ENCODE measurements at regions not wholly inside any gene's neighbourhood (a gene's known extent, or its start where the extent isn't known, plus 50 kb on each side); places are given as distances from the start of the nearest gene placed in this dataset.

GRCh38 chr2:198659096-198659870 is 798.5 kb downstream of the SATB2 start:
- Histone ChIP-seq H3K9ac (no peak overlapping the region), H3K4me2 (no peak overlapping the region), H4K20me1 (ENCODE audit: insufficient read depth) (no peaks in the 10 kb centered on the region), H3K4me1 (ENCODE audit: control insufficient read depth in 1 of 2, insufficient read depth in 2 of 2, low read depth in 1 of 2, low read length in 1 of 2) (no peaks in the 10 kb centered on the region), H3K27me3 (ENCODE audit: insufficient read depth) (no peaks in the 10 kb centered on the region), H3K9me3 (no peaks in the 10 kb centered on the region), H3K36me3 (replicated peaks in 1 of 2; ENCODE audit: control insufficient read depth in 1 of 2, insufficient read depth in 2 of 2, low read length in 1 of 2) (no peaks in the 10 kb centered on the region), H3F3A (replicated peaks; ENCODE audit: insufficient read depth) (no peaks in the 10 kb centered on the region), H3K27ac (ENCODE audit: low read depth in 2 of 2, low read length in 1 of 2) (no peak overlapping the region), H3K79me2 (ENCODE audit: insufficient read depth) (no peaks in the 10 kb centered on the region), H3K4me3 (ENCODE audit: low read depth in 2 of 2, low read length in 1 of 2) (no peak overlapping the region), H3K9me2 (no peaks in the 10 kb centered on the region), H2AFZ (ENCODE audit: low read depth) (no peak overlapping the region)
- TF ChIP-seq MAX (IDR thresholded peaks at IDR 0.05; ENCODE audit: low read depth): no peak
- no peak for TF ChIP-seq IRF3 (IDR thresholded peaks at IDR 0.05; ENCODE audit: low read depth, low read length)
- TF ChIP-seq TAF1 (IDR thresholded peaks at IDR 0.05; ENCODE audit: borderline replicate concordance, low read depth, low read length): no peak
- no peak for TF ChIP-seq ZBTB33 (IDR thresholded peaks at IDR 0.05; ENCODE audit: borderline replicate concordance, low read depth)
- no peak for TF ChIP-seq ELF1 (IDR thresholded peaks at IDR 0.05)
- no peak for TF ChIP-seq JUND (IDR thresholded peaks at IDR 0.05)
- TF ChIP-seq FOSL2 (IDR thresholded peaks at IDR 0.05; ENCODE audit: borderline replicate concordance, low read depth): no peak
- ChIA-PET CTCF (no interaction called here), POLR2A (no interaction called here)
- DNase-seq: no peak
- 16% methylated on average over 5 of the region's 5 CpGs for WGBS (ENCODE audit: low lambda C conversion rate)

GRCh38 chr2:198657512-198658121 is 800.1 kb downstream of the SATB2 start:
- H2AFZ ChIP-seq (ENCODE audit: low read depth): no peak overlapping the region
- ChIA-PET POLR2A (no interaction called here), CTCF (interaction anchor here (0.5 to 1.2 kb wide), 7 partner anchors 11 to 1098 kb away, joined by 3 to 4 read pairs (median 3); no protein-coding TSS in a partner anchor)
- H3K9me3 ChIP-seq: no peaks in the 10 kb centered on the region
- H4K20me1 ChIP-seq (ENCODE audit: insufficient read depth): no peaks in the 10 kb centered on the region
- H3K27me3 ChIP-seq (ENCODE audit: insufficient read depth): no peaks in the 10 kb centered on the region
- no peak overlapping the region for H3K4me2 ChIP-seq
- H3K9ac ChIP-seq: no peak overlapping the region
- H3K4me1 ChIP-seq (ENCODE audit: control insufficient read depth in 1 of 2, insufficient read depth in 2 of 2, low read depth in 1 of 2, low read length in 1 of 2): no peaks in the 10 kb centered on the region
- H3K36me3 ChIP-seq (replicated peaks in 1 of 2; ENCODE audit: control insufficient read depth in 1 of 2, insufficient read depth in 2 of 2, low read length in 1 of 2): no peaks in the 10 kb centered on the region
- no peaks in the 10 kb centered on the region for H3K9me2 ChIP-seq
- peak; percentile 3 for DNase-seq
- H3K27ac ChIP-seq (ENCODE audit: low read depth in 2 of 2, low read length in 1 of 2): no peak overlapping the region
- H3F3A ChIP-seq (replicated peaks; ENCODE audit: insufficient read depth): no peaks in the 10 kb centered on the region
- H3K4me3 ChIP-seq (ENCODE audit: low read depth in 2 of 2, low read length in 1 of 2): no peak overlapping the region; a peak in 1 of 4 replicates
- whole genome bisulfite sequencing (ENCODE audit: low lambda C conversion rate): 10% methylated on average over 6 of the region's 6 CpGs
- peak; percentile 33 for TF ChIP-seq RAD21 (IDR thresholded peaks at IDR 0.05; ENCODE audit: low read length)
- TF ChIP-seq POLR2AphosphoS5 (IDR thresholded peaks at IDR 0.05; ENCODE audit: low read depth, low read length): no peak
- TF ChIP-seq FOXM1 (IDR thresholded peaks at IDR 0.05; ENCODE audit: low read depth): no peak
- no peak for TF ChIP-seq USF1 (IDR thresholded peaks at IDR 0.05; ENCODE audit: borderline replicate concordance, low read depth)
- no peak for TF ChIP-seq JUND (IDR thresholded peaks at IDR 0.05)
- no peak for TF ChIP-seq GATA2 (CRISPR knock-in tag; IDR thresholded peaks at IDR 0.05)
- TF ChIP-seq CTCF (IDR thresholded peaks at IDR 0.05): peak; percentile 66
- no peak for TF ChIP-seq SIN3A (IDR thresholded peaks at IDR 0.05; ENCODE audit: borderline replicate concordance, low read depth, low read length)
- TF ChIP-seq YY1 (IDR thresholded peaks at IDR 0.05; ENCODE audit: low read depth): no peak
- TF ChIP-seq RCOR1 (IDR thresholded peaks at IDR 0.05; ENCODE audit: low read length): no peak
- peak; percentile 45 for TF ChIP-seq SMC3 (IDR thresholded peaks at IDR 0.05; ENCODE audit: low read depth, low read length)
- H3K79me2 ChIP-seq (ENCODE audit: insufficient read depth): no peaks in the 10 kb centered on the region
